HG02759 (cell line): ENCODE measurements at regions not wholly inside any gene's neighbourhood (a gene's known extent, or its start where the extent isn't known, plus 50 kb on each side); places are given as distances from the start of the nearest gene placed in this dataset.
A peak's percentile ranks its signal among the peaks of the same experiment; 100 is the strongest.

ENCODE experiments used
- ATAC-seq: cut with Tn5 transposase; IDR thresholded peaks from one replicate; pipeline ENCODE4 v1.9.1; 2021; ENCODE audit warnings: mild to moderate bottlenecking, moderate library complexity; ENCODE audit not compliant: unreplicated experiment

- no peak for ATAC-seq
Observed at GRCh38 chr5:148912714-148913398, 86.4 kb downstream of the ADRB2 start.

GRCh38 chr5:148913493-148913892 is 87.1 kb downstream of the ADRB2 start:
- no peak for ATAC-seq

- no peak for ATAC-seq
Observed at GRCh38 chr5:148913985-148914431, 87.6 kb downstream of the ADRB2 start.

GRCh38 chr5:148915224-148915817 is 88.9 kb downstream of the ADRB2 start:
- ATAC-seq: no peak

DNA sequence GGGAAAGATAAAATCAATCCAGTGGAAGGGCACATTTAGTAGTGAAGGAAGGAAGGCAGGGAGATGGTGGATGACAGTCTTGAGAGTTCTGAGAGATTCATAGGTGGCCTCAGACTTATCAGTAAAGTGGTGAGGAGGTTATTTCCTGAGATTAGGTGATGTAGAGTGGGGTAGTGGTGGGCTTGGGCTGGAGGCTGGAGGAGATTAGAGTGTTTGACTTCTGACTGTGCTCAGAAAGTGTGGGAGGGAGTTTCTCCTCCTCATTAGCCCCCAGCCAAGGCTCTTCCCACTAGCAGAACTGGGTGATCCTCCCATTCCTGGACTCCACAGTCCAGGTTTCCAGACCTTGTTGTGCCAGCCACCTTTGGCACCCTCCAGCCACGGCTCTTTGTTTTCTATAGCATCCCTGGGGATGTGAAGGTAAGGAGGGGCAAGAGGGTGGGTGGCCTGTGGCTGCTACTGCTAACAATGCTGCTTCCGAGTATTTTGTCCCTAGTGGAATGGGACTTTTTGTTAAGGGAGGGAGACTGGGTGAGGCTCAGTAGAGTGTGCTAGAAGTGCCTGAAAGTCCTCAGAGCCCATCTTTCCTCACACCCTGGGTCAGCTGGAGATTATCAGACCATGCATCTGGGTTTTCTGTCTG is 94.4 kb downstream of the ADRB2 start:
- no peak for ATAC-seq

GRCh38 chr5:148921350-148921749 is 94.9 kb downstream of the ADRB2 start:
- no peak for ATAC-seq

DNA sequence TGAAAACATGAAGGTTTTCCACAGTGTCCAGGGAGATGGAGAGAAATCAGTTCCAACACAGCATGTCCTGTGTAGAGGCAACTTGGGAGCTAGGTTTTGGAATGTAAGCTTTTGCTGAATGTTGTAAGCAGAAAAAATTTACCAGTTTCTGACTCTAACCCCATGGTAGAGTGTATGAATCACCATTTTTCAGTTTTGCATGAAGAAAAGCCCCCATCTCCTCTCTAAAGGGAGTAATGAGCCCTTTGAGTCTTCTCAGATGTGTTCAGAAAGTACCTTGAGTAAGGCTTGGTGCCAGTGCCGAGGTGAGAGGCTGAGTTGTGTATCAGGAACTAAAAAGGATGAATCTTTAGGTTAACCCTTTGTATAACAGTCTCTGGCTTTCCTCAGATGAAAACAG is 96.2 kb downstream of the ADRB2 start:
- peak; percentile 91 for ATAC-seq

GRCh38 chr5:148923023-148923422 is 96.6 kb downstream of the ADRB2 start:
- ATAC-seq: peak; percentile 17

DNA sequence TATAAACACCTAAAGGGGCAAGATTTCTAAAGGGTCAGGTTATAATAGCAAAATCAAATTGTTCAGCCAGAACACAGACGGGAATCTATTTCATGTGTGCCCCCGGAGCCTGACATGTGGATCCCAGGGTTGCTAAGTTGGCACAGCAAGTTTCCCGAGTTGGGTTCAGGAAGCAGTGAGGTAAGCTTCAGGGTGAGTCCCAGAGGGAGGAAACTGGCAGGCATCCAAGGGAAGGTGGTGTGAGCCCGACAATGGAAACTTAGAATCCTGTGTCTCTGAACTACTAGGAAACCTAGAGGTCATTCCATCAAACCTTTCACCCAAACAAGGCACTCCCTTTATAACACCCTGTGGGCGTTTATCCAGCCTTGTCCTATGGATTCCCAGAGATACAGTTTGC is 98.4 kb downstream of the ADRB2 start:
- no peak for ATAC-seq

- no peak for ATAC-seq
Observed at GRCh38 chr5:148926207-148926606, 99.8 kb downstream of the ADRB2 start.

DNA sequence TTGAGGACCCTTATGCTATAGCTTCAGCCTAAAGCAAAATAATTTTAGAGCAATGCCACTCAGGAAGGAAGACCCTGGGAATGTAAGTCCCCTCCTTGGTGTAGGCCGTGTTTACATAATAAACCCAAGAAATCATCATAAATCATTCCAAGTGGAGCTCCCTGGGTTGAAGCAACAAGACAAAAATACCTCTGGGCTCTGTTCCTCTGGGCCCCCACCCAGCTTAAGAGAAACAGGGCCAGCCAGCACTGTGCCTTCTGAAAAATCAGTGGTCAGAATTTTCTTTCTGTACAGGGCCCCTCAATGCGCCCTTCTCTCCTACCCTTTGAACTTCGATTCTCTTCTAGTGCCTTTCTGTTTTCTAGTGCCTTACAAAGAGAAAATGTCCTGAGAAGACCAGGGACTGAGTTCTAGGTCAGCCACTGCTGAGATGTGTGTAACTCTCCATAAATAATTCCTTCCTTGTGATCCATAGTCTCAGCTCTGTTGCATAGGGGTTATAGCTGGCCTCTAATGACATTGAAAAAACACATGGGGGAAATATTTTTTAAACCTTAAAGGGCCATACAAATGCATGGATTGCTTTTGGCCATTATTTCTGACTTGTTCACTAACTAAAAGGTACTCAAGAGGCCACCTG is 101.0 kb downstream of the ADRB2 start:
- no peak for ATAC-seq

- ATAC-seq: no peak
Observed at GRCh38 chr5:148928141-148928540, 101.7 kb downstream of the ADRB2 start.

- ATAC-seq: no peak
Observed at GRCh38 chr5:148931453-148932057, 105.1 kb downstream of the ADRB2 start.

GRCh38 chr5:148932355-148932935 is 106.0 kb downstream of the ADRB2 start:
- no peak for ATAC-seq

- ATAC-seq: no peak
Observed at GRCh38 chr5:148933903-148934432, 107.6 kb downstream of the ADRB2 start.

GRCh38 chr5:148934895-148935400 is 108.5 kb downstream of the ADRB2 start:
- no peak for ATAC-seq

GRCh38 chr5:148937239-148937638 is 110.8 kb downstream of the ADRB2 start:
- no peak for ATAC-seq

DNA sequence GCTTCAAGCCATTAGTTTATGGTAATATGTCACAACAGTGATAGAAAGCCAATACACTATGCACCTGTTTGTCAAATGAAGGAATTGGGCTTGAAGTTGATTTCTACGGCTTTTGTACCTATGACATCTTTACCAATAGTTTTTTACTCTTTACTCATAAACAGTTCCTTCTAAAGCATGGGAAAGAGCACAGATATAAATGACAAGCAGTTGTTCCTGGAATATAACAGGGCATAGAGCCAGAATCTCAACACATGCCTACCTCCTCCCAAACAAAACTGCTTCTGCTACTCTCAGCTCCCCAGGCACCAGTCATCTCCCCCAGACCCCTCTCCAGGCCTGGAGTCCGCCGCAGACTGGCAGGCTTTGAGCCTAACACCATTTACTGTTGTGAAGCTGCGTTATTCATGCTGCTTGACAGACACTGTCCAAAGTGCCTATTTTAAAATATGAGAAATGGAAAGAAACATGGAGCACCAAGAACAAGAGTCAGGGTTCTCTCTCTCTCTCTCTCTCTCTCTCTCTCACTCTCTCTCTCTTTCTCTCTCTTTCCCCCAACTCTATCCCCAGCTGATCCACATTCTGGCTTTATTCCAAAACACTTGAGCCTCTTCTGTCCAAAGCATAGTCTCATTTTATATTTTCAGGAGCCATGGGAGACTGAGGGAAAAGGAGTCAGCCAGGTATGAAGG is 111.6 kb downstream of the ADRB2 start:
- no peak for ATAC-seq

DNA sequence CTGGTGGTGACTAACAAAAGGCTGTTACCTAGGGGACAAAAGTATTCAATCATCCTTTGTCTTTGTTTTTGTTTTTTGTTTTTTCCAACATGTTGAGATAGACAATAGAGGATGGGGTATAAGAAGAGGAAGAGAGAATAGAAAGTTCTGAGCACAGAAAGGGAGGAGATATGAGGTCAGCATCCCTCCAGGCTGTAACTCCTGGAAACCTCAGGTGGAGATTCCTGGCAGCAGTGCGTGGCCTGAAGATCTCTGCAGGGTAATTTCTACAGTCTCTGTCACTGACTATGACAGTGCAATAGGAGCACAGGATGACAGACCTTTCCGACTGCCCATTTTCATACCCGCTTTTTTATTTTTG is 112.1 kb downstream of the ADRB2 start:
- ATAC-seq: no peak

GRCh38 chr5:148939676-148940075 is 113.3 kb downstream of the ADRB2 start:
- ATAC-seq: no peak
